Naive thymus-derived CD4-positive, alpha-beta T cell (primary cell): ENCODE measurements at regions not wholly inside any gene's neighbourhood (a gene's known extent, or its start where the extent isn't known, plus 50 kb on each side); places are given as distances from the start of the nearest gene placed in this dataset.

Experiments used
- ATAC-seq: fragments of 150-1000 bp; cut with Tn5 transposase; 2 replicates; pipeline ENCODE4 v1.10.0; 2021; ENCODE audit warnings: mild to moderate bottlenecking, moderate library complexity
- CTCF ChIA-PET: fragments of 350-600 bp; sonication (Branson Sonifier 250); formaldehyde crosslinking; loops from one replicate; lab custom pipeline; 2021; ENCODE audit warnings: antibody characterized with exemption; lab: Charles Lee
- POLR2A ChIA-PET: fragments of 350-600 bp; sonication (Branson Sonifier 250); formaldehyde crosslinking; loops from one replicate; lab custom pipeline; 2021; ENCODE audit warnings: antibody characterized with exemption, inconsistent platforms; lab: Charles Lee
- DNase-seq, 9 donors: peaks; one replicate each; pipeline versions ENCODE4 v3.0.0 to v3.0.0-alpha.2; 2020 to 2022; ENCODE audit warnings: mixed read lengths in 1 of 9
- H3K27ac ChIP-seq: one replicate; pipeline ENCODE4 v1.7.0; 2013; ENCODE audit warnings: mild to moderate bottlenecking, low read depth, low read length, moderate library complexity
- H3K27me3 ChIP-seq, 2 donors: one replicate each; pipeline ENCODE4 v1.7.0; 2013; ENCODE audit warnings: low read length in 2 of 2, mild to moderate bottlenecking in 2 of 2, moderate library complexity in 2 of 2; ENCODE audit not compliant: control insufficient read depth in 2 of 2, insufficient read depth in 2 of 2
- H3K36me3 ChIP-seq, 3 experiments: 1 replicate in 2 of 3; 2 replicates in 1 of 3; pipeline ENCODE4 v1.7.0; 2013; ENCODE audit warnings: low read length in 3 of 3, mild to moderate bottlenecking in 3 of 3, moderate library complexity in 1 of 3; ENCODE audit not compliant: insufficient read depth in 3 of 3, control insufficient read depth in 2 of 3
- H3K4me1 ChIP-seq, 2 donors: one replicate each; pipeline ENCODE4 v1.7.0; 2013; ENCODE audit warnings: low read length in 2 of 2, mild to moderate bottlenecking in 2 of 2, moderate library complexity in 1 of 2; ENCODE audit not compliant: control insufficient read depth in 2 of 2, insufficient read depth in 2 of 2
- H3K4me3 ChIP-seq: 2 replicates; pipeline ENCODE4 v1.7.0; 2013; ENCODE audit warnings: mild to moderate bottlenecking, low read length
- H3K9me3 ChIP-seq, 3 experiments: 1 replicate in 2 of 3; 2 replicates in 1 of 3; pipeline ENCODE4 v1.7.0; 2013; ENCODE audit warnings: low read length in 3 of 3; ENCODE audit not compliant: control insufficient read depth in 2 of 3
- H3K27ac Mint-ChIP-seq, 9 donors: one replicate each; pipeline ENCODE4 v1.8.0; 2020 to 2022; ENCODE audit warnings: mixed read lengths in 9 of 9, mild to moderate bottlenecking in 8 of 9, moderate library complexity in 5 of 9, inconsistent platforms in 2 of 9
- H3K27me3 Mint-ChIP-seq, 5 donors: one replicate each; pipeline ENCODE4 v1.8.0; 2021 to 2022; ENCODE audit warnings: mixed read lengths in 5 of 5, mild to moderate bottlenecking in 1 of 5
- H3K36me3 Mint-ChIP-seq, 5 donors: one replicate each; pipeline ENCODE4 v1.8.0; 2020 to 2022; ENCODE audit warnings: mixed read lengths in 5 of 5, mild to moderate bottlenecking in 3 of 5, inconsistent platforms in 1 of 5
- H3K4me1 Mint-ChIP-seq, 7 donors: one replicate each; pipeline ENCODE4 v1.8.0; 2020 to 2022; ENCODE audit warnings: mixed read lengths in 7 of 7, mild to moderate bottlenecking in 3 of 7, inconsistent platforms in 1 of 7
- H3K4me3 Mint-ChIP-seq, 10 donors: one replicate each; pipeline ENCODE4 v1.8.0; 2020 to 2022; ENCODE audit warnings: mild to moderate bottlenecking in 10 of 10, mixed read lengths in 10 of 10, moderate library complexity in 6 of 10, inconsistent platforms in 2 of 10
- H3K9me3 Mint-ChIP-seq, 11 donors: one replicate each; pipeline ENCODE4 v1.8.0; 2020 to 2022; ENCODE audit warnings: mixed read lengths in 11 of 11, mild to moderate bottlenecking in 4 of 11, inconsistent platforms in 1 of 11, moderate library complexity in 1 of 11
- intact Hi-C, 2 donors: fragments of 100-400 bp; cut with micrococcal nuclease; formaldehyde crosslinking; loops; one replicate each; pipeline ENCODE4 v1.15.1; 2023

DNA sequence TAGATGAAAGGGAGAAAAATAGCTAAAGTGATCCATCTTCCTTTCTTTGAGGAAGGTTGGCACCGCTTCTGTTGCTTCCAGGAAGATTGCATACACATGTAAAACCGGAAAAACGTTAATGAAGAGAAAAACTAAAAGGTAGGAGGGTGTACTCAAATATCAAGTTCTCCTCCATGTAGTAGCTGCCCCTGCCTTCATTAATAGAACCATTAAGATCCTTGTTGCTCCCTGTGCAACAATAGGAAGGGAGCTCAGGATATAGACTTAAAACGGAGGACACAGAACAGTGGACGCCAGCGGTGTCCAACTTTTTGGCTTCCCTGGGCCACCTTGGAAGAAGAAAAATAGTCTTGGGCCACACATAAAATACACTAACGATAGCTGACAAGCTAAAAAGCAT lies 118.9 kb downstream of the TMEM174 start:
- Mint-ChIP-seq H3K27me3 (peaks cover 55 to 79% (median 74%) of the 10 kb centered on the region in 5 donors), H3K9me3 (peaks cover 0 to 11% (median 4%) of the 10 kb centered on the region in 11 donors), H3K4me3 (no peak overlapping the region), H3K36me3 (no peaks in the 10 kb centered on the region), H3K4me1 (peaks cover 0 to 6% (median under 1%) of the 10 kb centered on the region in 7 donors), H3K27ac (no peak overlapping the region)
- ATAC-seq (no peak), DNase-seq (no peak)
- H3K27me3 ChIP-seq = peaks cover 2 to 12% of the 10 kb centered on the region in 2 donors
- ChIA-PET CTCF (interaction anchor here (1.0 kb wide), 1 partner anchor 12 kb away, joined by 3 read pairs; no protein-coding TSS in a partner anchor), POLR2A (interaction anchor here (0.7 kb wide), 1 partner anchor 78 kb away, joined by 3 read pairs; no protein-coding TSS in a partner anchor)
- H3K27ac ChIP-seq = no peak overlapping the region
- H3K36me3 ChIP-seq = no peaks in the 10 kb centered on the region
- intact Hi-C loops = no loop called here
- H3K4me1 ChIP-seq = no peaks in the 10 kb centered on the region
- no peak overlapping the region for H3K4me3 ChIP-seq
- H3K9me3 ChIP-seq = no peaks in the 10 kb centered on the region

GRCh38 chr5:73290242-73290641 lies 117.2 kb downstream of the TMEM174 start:
- Mint-ChIP-seq H3K4me1 (peaks cover 0 to 5% (median 0%) of the 10 kb centered on the region in 7 donors), H3K36me3 (no peaks in the 10 kb centered on the region), H3K9me3 (peaks cover 0 to 18% (median 7%) of the 10 kb centered on the region in 11 donors), H3K27me3 (peaks cover 42 to 73% (median 66%) of the 10 kb centered on the region in 5 donors), H3K27ac (peak overlapping the region in 1 of 9 donors; percentile 8), H3K4me3 (no peak overlapping the region)
- intact Hi-C loops = no loop called here
- Histone ChIP-seq H3K27me3 (peaks cover 0 to 4% of the 10 kb centered on the region in 2 donors), H3K27ac (no peak overlapping the region), H3K4me1 (no peaks in the 10 kb centered on the region), H3K4me3 (no peak overlapping the region), H3K36me3 (no peaks in the 10 kb centered on the region), H3K9me3 (no peaks in the 10 kb centered on the region)
- DNase-seq (no peak), ATAC-seq (no peak)
- ChIA-PET POLR2A (no interaction called here), CTCF (no interaction called here)

- DNase-seq (no peak), ATAC-seq (no peak)
- no peak overlapping the region for H3K27ac ChIP-seq
- Mint-ChIP-seq H3K27me3 (peaks cover 31 to 71% (median 61%) of the 10 kb centered on the region in 5 donors), H3K4me1 (peaks cover 0 to 5% (median 0%) of the 10 kb centered on the region in 7 donors), H3K4me3 (no peak overlapping the region), H3K27ac (no peak overlapping the region), H3K9me3 (peaks cover 0 to 18% (median 7%) of the 10 kb centered on the region in 11 donors), H3K36me3 (no peaks in the 10 kb centered on the region)
- no peaks in the 10 kb centered on the region for H3K4me1 ChIP-seq
- H3K27me3 ChIP-seq = no peaks in the 10 kb centered on the region
- no peaks in the 10 kb centered on the region for H3K9me3 ChIP-seq
- ChIA-PET POLR2A (no interaction called here), CTCF (no interaction called here)
- no peaks in the 10 kb centered on the region for H3K36me3 ChIP-seq
- no peak overlapping the region for H3K4me3 ChIP-seq
- intact Hi-C loops = no loop called here
Observed at GRCh38 chr5:73288803-73289720, 116.1 kb downstream of the TMEM174 start.

DNA sequence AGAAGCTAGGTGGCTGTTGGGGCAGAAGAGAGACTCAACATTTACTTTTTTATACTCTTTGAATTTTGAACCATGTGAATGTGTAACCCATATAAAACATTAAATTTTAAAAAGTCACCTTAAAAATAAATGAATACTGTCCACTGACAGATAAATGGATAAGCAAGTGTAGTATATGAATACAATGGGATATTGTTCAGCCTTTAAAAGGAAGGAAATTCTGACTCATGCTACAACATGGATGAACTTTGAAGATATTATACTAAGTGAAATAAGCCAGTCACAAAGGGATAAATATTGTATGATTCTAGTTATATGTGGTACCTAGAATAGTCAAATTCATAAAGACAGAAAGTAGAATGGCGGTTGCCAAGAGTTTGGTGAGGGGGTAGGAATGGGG lies 113.9 kb downstream of the TMEM174 start:
- Mint-ChIP-seq H3K27me3 (peaks cover 37 to 67% (median 65%) of the 10 kb centered on the region in 5 donors), H3K4me3 (no peak overlapping the region), H3K36me3 (no peaks in the 10 kb centered on the region), H3K9me3 (peaks cover 0 to 18% (median 7%) of the 10 kb centered on the region in 11 donors), H3K4me1 (peaks cover 0 to 5% (median 0%) of the 10 kb centered on the region in 7 donors), H3K27ac (no peak overlapping the region)
- intact Hi-C loops = no loop called here
- H3K27me3 ChIP-seq = no peaks in the 10 kb centered on the region
- ATAC-seq (no peak), DNase-seq (no peak)
- no peaks in the 10 kb centered on the region for H3K4me1 ChIP-seq
- ChIA-PET POLR2A (no interaction called here), CTCF (no interaction called here)
- H3K36me3 ChIP-seq = no peaks in the 10 kb centered on the region
- H3K9me3 ChIP-seq = no peaks in the 10 kb centered on the region
- H3K4me3 ChIP-seq = no peak overlapping the region
- H3K27ac ChIP-seq = no peak overlapping the region

GRCh38 chr5:73284985-73285384 lies 112.0 kb downstream of the TMEM174 start:
- intact Hi-C loops = no loop called here
- H3K9me3 ChIP-seq = no peaks in the 10 kb centered on the region
- Mint-ChIP-seq H3K27me3 (peaks cover 36 to 63% (median 58%) of the 10 kb centered on the region in 5 donors), H3K4me3 (no peak overlapping the region), H3K36me3 (no peaks in the 10 kb centered on the region), H3K27ac (no peak overlapping the region), H3K4me1 (peaks cover 0 to 5% (median 0%) of the 10 kb centered on the region in 7 donors), H3K9me3 (peaks cover 0 to 18% (median 7%) of the 10 kb centered on the region in 11 donors)
- H3K4me1 ChIP-seq = no peaks in the 10 kb centered on the region
- H3K36me3 ChIP-seq = no peaks in the 10 kb centered on the region
- ATAC-seq (no peak), DNase-seq (no peak)
- no peak overlapping the region for H3K4me3 ChIP-seq
- no peak overlapping the region for H3K27ac ChIP-seq
- no peaks in the 10 kb centered on the region for H3K27me3 ChIP-seq
- ChIA-PET CTCF (no interaction called here), POLR2A (no interaction called here)

GRCh38 chr5:73284220-73284795 lies 111.3 kb downstream of the TMEM174 start:
- Histone ChIP-seq H3K27me3 (peaks cover 0 to 3% of the 10 kb centered on the region in 2 donors), H3K27ac (no peak overlapping the region), H3K9me3 (no peaks in the 10 kb centered on the region), H3K36me3 (no peaks in the 10 kb centered on the region), H3K4me1 (no peaks in the 10 kb centered on the region), H3K4me3 (no peak overlapping the region)
- Mint-ChIP-seq H3K27ac (no peak overlapping the region), H3K4me3 (no peak overlapping the region), H3K27me3 (peaks cover 36 to 64% (median 61%) of the 10 kb centered on the region in 5 donors), H3K36me3 (no peaks in the 10 kb centered on the region), H3K4me1 (peaks cover 0 to 4% (median 0%) of the 10 kb centered on the region in 7 donors), H3K9me3 (peaks cover 0 to 18% (median 7%) of the 10 kb centered on the region in 11 donors)
- intact Hi-C loops = no loop called here
- CTCF ChIA-PET = no interaction called here
- DNase-seq = no peak
- ATAC-seq = no peak
- POLR2A ChIA-PET = no interaction called here
